Stomach smooth muscle (tissue), 2 donors: ENCODE measurements at regions not wholly inside any gene's neighbourhood (a gene's known extent, or its start where the extent isn't known, plus 50 kb on each side); places are given as distances from the start of the nearest gene placed in this dataset.

Experiments used
- H3K27ac ChIP-seq: one replicate; pipeline ENCODE4 v1.7.0; 2013; ENCODE audit warnings: mild to moderate bottlenecking, low read length, inconsistent platforms
- H3K27me3 ChIP-seq, 2 donors: one replicate each; pipeline ENCODE4 v1.7.0; 2013; ENCODE audit warnings: low read length in 2 of 2; ENCODE audit not compliant: insufficient read depth in 2 of 2, control insufficient read depth in 1 of 2
- H3K36me3 ChIP-seq, 2 donors: one replicate each; pipeline ENCODE4 v1.7.0; 2013; ENCODE audit warnings: low read length in 2 of 2; ENCODE audit not compliant: control insufficient read depth in 2 of 2, insufficient read depth in 2 of 2
- H3K4me1 ChIP-seq: one replicate; pipeline ENCODE4 v1.7.0; 2013; ENCODE audit warnings: low read length; ENCODE audit not compliant: control insufficient read depth, insufficient read depth
- H3K4me3 ChIP-seq, 2 donors: one replicate each; pipeline ENCODE4 v1.7.0; 2013; ENCODE audit warnings: low read length in 2 of 2
- H3K9ac ChIP-seq, 2 donors: one replicate each; pipeline ENCODE4 v1.7.0; 2013; ENCODE audit warnings: low read length in 2 of 2, mild to moderate bottlenecking in 1 of 2
- H3K9me3 ChIP-seq, 2 donors: one replicate each; pipeline ENCODE4 v1.7.0; 2013; ENCODE audit warnings: low read length in 2 of 2; ENCODE audit not compliant: control insufficient read depth in 2 of 2
- donor health status: healthy.
- donor health status: Pancreatic carcinoma.

GRCh38 chr1:60870269-60870865 lies 212.0 kb upstream of the NFIA start:
- H3K36me3 ChIP-seq = no peaks in the 10 kb centered on the region
- H3K9ac ChIP-seq = no peak overlapping the region
- no peak overlapping the region for H3K27ac ChIP-seq

GRCh38 chr1:60868901-60869663 lies 213.3 kb upstream of the NFIA start:
- Histone ChIP-seq H3K36me3 (no peaks in the 10 kb centered on the region), H3K4me1 (no peaks in the 10 kb centered on the region), H3K4me3 (no peak overlapping the region), H3K27me3 (no peaks in the 10 kb centered on the region), H3K27ac (no peak overlapping the region), H3K9me3 (no peaks in the 10 kb centered on the region), H3K9ac (no peak overlapping the region)

More at GRCh38 chr1:60870269-60870865, 212.0 kb upstream of the NFIA start:
- no peaks in the 10 kb centered on the region for H3K4me1 ChIP-seq
- H3K27me3 ChIP-seq = no peaks in the 10 kb centered on the region
- no peaks in the 10 kb centered on the region for H3K9me3 ChIP-seq
- H3K4me3 ChIP-seq = no peak overlapping the region

GRCh38 chr1:60867782-60868181 lies 214.6 kb upstream of the NFIA start:
- Histone ChIP-seq H3K4me1 (no peaks in the 10 kb centered on the region), H3K27me3 (no peaks in the 10 kb centered on the region), H3K4me3 (no peak overlapping the region), H3K9ac (no peak overlapping the region), H3K36me3 (no peaks in the 10 kb centered on the region), H3K27ac (no peak overlapping the region), H3K9me3 (no peaks in the 10 kb centered on the region)

- no peaks in the 10 kb centered on the region for H3K9me3 ChIP-seq
- H3K27me3 ChIP-seq = no peaks in the 10 kb centered on the region
- no peaks in the 10 kb centered on the region for H3K4me1 ChIP-seq
- H3K36me3 ChIP-seq = no peaks in the 10 kb centered on the region
- no peak overlapping the region for H3K27ac ChIP-seq
- H3K9ac ChIP-seq = no peak overlapping the region
- no peak overlapping the region for H3K4me3 ChIP-seq
Observed at GRCh38 chr1:60866917-60867531, 215.3 kb upstream of the NFIA start.

- H3K36me3 ChIP-seq = no peaks in the 10 kb centered on the region
- H3K9ac ChIP-seq = no peak overlapping the region
- H3K4me3 ChIP-seq = no peak overlapping the region
- H3K27me3 ChIP-seq = no peaks in the 10 kb centered on the region
- H3K9me3 ChIP-seq = no peaks in the 10 kb centered on the region
- no peak overlapping the region for H3K27ac ChIP-seq
- no peaks in the 10 kb centered on the region for H3K4me1 ChIP-seq
Observed at GRCh38 chr1:60866226-60866900, 216.0 kb upstream of the NFIA start.

GRCh38 chr1:60865166-60865565 lies 217.2 kb upstream of the NFIA start:
- Histone ChIP-seq H3K9ac (no peak overlapping the region), H3K9me3 (no peaks in the 10 kb centered on the region), H3K36me3 (no peaks in the 10 kb centered on the region), H3K4me3 (no peak overlapping the region), H3K27me3 (no peaks in the 10 kb centered on the region), H3K27ac (no peak overlapping the region), H3K4me1 (no peaks in the 10 kb centered on the region)

GRCh38 chr1:60864722-60865121 lies 217.6 kb upstream of the NFIA start:
- Histone ChIP-seq H3K27me3 (no peaks in the 10 kb centered on the region), H3K9me3 (no peaks in the 10 kb centered on the region), H3K27ac (no peak overlapping the region), H3K36me3 (no peaks in the 10 kb centered on the region), H3K4me1 (no peaks in the 10 kb centered on the region), H3K4me3 (no peak overlapping the region), H3K9ac (no peak overlapping the region)

- Histone ChIP-seq H3K9ac (no peak overlapping the region), H3K4me3 (no peak overlapping the region), H3K36me3 (no peaks in the 10 kb centered on the region), H3K27ac (no peak overlapping the region), H3K4me1 (peaks cover 2% of the 10 kb centered on the region), H3K9me3 (no peaks in the 10 kb centered on the region), H3K27me3 (no peaks in the 10 kb centered on the region)
Observed at GRCh38 chr1:60863131-60863530, 219.2 kb upstream of the NFIA start.

- no peak overlapping the region for H3K9ac ChIP-seq
- no peak overlapping the region for H3K27ac ChIP-seq
- H3K4me3 ChIP-seq = no peak overlapping the region
- no peaks in the 10 kb centered on the region for H3K9me3 ChIP-seq
- H3K27me3 ChIP-seq = no peaks in the 10 kb centered on the region
- peaks cover 2% of the 10 kb centered on the region for H3K4me1 ChIP-seq
- H3K36me3 ChIP-seq = no peaks in the 10 kb centered on the region
Observed at GRCh38 chr1:60861961-60862567, 220.3 kb upstream of the NFIA start.

- Histone ChIP-seq H3K27ac (no peak overlapping the region), H3K9ac (no peak overlapping the region), H3K27me3 (no peaks in the 10 kb centered on the region), H3K4me3 (no peak overlapping the region), H3K4me1 (peaks cover 2% of the 10 kb centered on the region), H3K9me3 (no peaks in the 10 kb centered on the region), H3K36me3 (no peaks in the 10 kb centered on the region)
Observed at GRCh38 chr1:60859111-60859510, 223.2 kb upstream of the NFIA start.
